Transverse colon (tissue), 3 donors: ENCODE measurements at regions not wholly inside any gene's neighbourhood (a gene's known extent, or its start where the extent isn't known, plus 50 kb on each side); places are given as distances from the start of the nearest gene placed in this dataset.

Experiments used
- EP300 ChIP-seq: sonication (generic); formaldehyde crosslinking; IDR thresholded peaks from one replicate; pipeline ENCODE4 v1.6.1; 2017; ENCODE audit warnings: antibody characterized with exemption, low read depth
- POLR2A ChIP-seq: fragments of 450-650 bp; IDR thresholded peaks from one replicate; pipeline ENCODE4 v1.6.1; 2016; ENCODE audit warnings: antibody characterized with exemption, mild to moderate bottlenecking, moderate library complexity
- TF ChIP-seq, protein P1 (sequence below), 5 experiments: fragments of 200-600 bp in 3 of 5; fragments of 450-650 bp in 2 of 5; sonication (generic) in 3 of 5; IDR thresholded peaks; 1 replicate in 2 of 5; 2 replicates in 3 of 5; pipeline ENCODE4 v1.5.1; 2016 to 2017; ENCODE audit warnings: antibody characterized with exemption in 5 of 5, inconsistent platforms in 3 of 5, mild to moderate bottlenecking in 2 of 5, moderate library complexity in 1 of 5

DNA sequence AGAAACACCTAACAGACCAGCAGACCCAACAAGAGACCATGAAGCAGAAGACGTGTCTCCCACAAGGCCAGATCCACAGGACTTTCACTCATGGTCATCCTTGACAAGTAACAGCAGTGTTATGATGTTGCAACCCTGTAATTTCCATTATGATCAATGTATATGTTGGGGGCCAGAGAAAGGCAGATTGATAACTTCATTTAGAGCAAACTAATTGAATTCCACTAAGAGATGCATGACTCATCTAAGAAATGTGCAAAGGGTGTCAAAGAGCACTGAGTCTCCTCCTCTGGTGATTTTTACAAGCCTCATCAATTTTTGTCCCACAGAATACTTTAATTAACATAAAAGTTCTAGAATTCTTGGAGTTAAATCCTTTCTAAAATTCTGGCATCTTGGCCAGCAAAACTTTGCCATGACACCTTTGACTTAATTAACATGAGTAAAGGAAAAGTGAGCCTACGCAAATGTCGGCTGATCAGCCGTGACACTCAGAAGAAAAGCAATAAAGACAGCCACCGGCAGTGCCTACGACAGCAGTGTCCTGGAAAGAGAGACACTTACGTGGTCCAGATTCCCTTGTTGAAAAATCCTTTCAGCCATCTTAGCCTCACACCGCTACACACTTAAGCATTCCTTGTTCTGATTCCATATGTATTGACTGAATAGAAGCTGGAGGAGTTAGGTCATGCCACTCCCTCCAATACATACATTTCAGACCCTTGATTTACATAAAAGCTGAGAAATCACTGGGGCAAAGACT lies 370.2 kb upstream of the CCDC196 start:
- TF ChIP-seq POLR2A (no peak), EP300 (no peak)
- TF ChIP-seq, protein P1, sequence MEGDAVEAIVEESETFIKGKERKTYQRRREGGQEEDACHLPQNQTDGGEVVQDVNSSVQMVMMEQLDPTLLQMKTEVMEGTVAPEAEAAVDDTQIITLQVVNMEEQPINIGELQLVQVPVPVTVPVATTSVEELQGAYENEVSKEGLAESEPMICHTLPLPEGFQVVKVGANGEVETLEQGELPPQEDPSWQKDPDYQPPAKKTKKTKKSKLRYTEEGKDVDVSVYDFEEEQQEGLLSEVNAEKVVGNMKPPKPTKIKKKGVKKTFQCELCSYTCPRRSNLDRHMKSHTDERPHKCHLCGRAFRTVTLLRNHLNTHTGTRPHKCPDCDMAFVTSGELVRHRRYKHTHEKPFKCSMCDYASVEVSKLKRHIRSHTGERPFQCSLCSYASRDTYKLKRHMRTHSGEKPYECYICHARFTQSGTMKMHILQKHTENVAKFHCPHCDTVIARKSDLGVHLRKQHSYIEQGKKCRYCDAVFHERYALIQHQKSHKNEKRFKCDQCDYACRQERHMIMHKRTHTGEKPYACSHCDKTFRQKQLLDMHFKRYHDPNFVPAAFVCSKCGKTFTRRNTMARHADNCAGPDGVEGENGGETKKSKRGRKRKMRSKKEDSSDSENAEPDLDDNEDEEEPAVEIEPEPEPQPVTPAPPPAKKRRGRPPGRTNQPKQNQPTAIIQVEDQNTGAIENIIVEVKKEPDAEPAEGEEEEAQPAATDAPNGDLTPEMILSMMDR (IDR thresholded peaks at IDR 0.05): no peak
